ENCODE measurements at regions not wholly inside any gene's neighbourhood (a gene's known extent, or its start where the extent isn't known, plus 50 kb on each side); places are given as distances from the start of the nearest gene placed in this dataset.

DNA sequence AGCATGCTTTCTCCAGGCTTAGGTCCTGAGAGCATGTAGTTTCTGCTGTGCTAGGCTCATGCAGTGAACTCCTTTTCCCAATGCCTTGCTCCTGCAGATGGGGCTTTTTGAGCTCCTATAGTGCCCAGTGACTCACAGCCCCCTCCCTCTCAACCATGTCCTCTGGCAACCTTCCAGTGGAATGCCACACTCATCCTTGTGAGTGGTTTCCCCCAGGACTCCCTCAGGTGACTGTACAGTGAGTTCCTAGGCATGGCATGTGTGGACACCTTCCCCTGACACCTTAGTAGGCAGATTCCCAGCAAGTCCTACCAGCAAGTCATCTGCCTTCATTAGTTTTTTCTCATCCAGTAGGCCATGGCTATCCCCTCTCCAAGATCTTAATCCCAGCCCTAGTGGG lies 72.4 kb upstream of the CXCL14 start:
- Histone ChIP-seq H3K36me3 (ENCODE audit: control insufficient read depth in 4 of 4, insufficient read depth in 3 of 4, low read depth in 1 of 4, low read length in 3 of 4) (no peaks in the 10 kb centered on the region), H3K27ac (ENCODE audit: low read depth in 1 of 2, low read length in 2 of 2) (no peak overlapping the region), H3K9ac (ENCODE audit: low read depth in 1 of 2, low read length in 2 of 2) (no peak overlapping the region), H3K27me3 (ENCODE audit: control insufficient read depth in 4 of 4, insufficient read depth in 4 of 4, low read length in 3 of 4) (no peaks in the 10 kb centered on the region), H3K4me3 (ENCODE audit: low read depth in 1 of 3, low read length in 3 of 3) (no peak overlapping the region), H3K4me1 (ENCODE audit: control insufficient read depth in 4 of 4, insufficient read depth in 4 of 4, low read length in 3 of 4) (no peaks in the 10 kb centered on the region), H3K9me3 (ENCODE audit: control insufficient read depth in 4 of 4, low read length in 3 of 4) (peaks cover 0 to 2% (median 0%) of the 10 kb centered on the region in 4 donors)
- no peak for DNase-seq (ENCODE audit: low spot score)
- TF ChIP-seq HNF4A (conservative IDR thresholded peaks at IDR 0.05) = no peak
- TF ChIP-seq SP1 (IDR thresholded peaks at IDR 0.05) = no peak
- TF ChIP-seq, protein P1, sequence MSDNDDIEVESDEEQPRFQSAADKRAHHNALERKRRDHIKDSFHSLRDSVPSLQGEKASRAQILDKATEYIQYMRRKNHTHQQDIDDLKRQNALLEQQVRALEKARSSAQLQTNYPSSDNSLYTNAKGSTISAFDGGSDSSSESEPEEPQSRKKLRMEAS (IDR thresholded peaks at IDR 0.05) = no peak
- TF ChIP-seq HNF4G (IDR thresholded peaks at IDR 0.05) = no peak
- no peak for TF ChIP-seq TAF1 (conservative IDR thresholded peaks at IDR 0.05)
- no peak for TF ChIP-seq GABPA (IDR thresholded peaks at IDR 0.05 in 1 of 2, conservative IDR thresholded peaks at IDR 0.05 in 1 of 2)
- TF ChIP-seq, protein P2, sequence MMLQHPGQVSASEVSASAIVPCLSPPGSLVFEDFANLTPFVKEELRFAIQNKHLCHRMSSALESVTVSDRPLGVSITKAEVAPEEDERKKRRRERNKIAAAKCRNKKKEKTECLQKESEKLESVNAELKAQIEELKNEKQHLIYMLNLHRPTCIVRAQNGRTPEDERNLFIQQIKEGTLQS (IDR thresholded peaks at IDR 0.05) = no peak
- TF ChIP-seq NR2F2 (IDR thresholded peaks at IDR 0.05) = no peak
- TF ChIP-seq, protein P3, sequence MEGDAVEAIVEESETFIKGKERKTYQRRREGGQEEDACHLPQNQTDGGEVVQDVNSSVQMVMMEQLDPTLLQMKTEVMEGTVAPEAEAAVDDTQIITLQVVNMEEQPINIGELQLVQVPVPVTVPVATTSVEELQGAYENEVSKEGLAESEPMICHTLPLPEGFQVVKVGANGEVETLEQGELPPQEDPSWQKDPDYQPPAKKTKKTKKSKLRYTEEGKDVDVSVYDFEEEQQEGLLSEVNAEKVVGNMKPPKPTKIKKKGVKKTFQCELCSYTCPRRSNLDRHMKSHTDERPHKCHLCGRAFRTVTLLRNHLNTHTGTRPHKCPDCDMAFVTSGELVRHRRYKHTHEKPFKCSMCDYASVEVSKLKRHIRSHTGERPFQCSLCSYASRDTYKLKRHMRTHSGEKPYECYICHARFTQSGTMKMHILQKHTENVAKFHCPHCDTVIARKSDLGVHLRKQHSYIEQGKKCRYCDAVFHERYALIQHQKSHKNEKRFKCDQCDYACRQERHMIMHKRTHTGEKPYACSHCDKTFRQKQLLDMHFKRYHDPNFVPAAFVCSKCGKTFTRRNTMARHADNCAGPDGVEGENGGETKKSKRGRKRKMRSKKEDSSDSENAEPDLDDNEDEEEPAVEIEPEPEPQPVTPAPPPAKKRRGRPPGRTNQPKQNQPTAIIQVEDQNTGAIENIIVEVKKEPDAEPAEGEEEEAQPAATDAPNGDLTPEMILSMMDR (IDR thresholded peaks at IDR 0.05; ENCODE audit: low read depth, low read length, missing input control) = no peak
- no peak for TF ChIP-seq JUND (IDR thresholded peaks at IDR 0.05)
- no peak for TF ChIP-seq YY1 (IDR thresholded peaks at IDR 0.05)
- TF ChIP-seq, protein P4, sequence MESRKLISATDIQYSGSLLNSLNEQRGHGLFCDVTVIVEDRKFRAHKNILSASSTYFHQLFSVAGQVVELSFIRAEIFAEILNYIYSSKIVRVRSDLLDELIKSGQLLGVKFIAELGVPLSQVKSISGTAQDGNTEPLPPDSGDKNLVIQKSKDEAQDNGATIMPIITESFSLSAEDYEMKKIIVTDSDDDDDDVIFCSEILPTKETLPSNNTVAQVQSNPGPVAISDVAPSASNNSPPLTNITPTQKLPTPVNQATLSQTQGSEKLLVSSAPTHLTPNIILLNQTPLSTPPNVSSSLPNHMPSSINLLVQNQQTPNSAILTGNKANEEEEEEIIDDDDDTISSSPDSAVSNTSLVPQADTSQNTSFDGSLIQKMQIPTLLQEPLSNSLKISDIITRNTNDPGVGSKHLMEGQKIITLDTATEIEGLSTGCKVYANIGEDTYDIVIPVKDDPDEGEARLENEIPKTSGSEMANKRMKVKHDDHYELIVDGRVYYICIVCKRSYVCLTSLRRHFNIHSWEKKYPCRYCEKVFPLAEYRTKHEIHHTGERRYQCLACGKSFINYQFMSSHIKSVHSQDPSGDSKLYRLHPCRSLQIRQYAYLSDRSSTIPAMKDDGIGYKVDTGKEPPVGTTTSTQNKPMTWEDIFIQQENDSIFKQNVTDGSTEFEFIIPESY (IDR thresholded peaks at IDR 0.05) = no peak
- TF ChIP-seq FOXA2 (IDR thresholded peaks at IDR 0.05) = no peak
- no peak for TF ChIP-seq FOXA1 (IDR thresholded peaks at IDR 0.05)
- TF ChIP-seq EGR1 (IDR thresholded peaks at IDR 0.05; ENCODE audit: low read depth in 2 of 2) = no peak
- TF ChIP-seq RXRA (IDR thresholded peaks at IDR 0.05) = no peak
- TF ChIP-seq, protein P5, sequence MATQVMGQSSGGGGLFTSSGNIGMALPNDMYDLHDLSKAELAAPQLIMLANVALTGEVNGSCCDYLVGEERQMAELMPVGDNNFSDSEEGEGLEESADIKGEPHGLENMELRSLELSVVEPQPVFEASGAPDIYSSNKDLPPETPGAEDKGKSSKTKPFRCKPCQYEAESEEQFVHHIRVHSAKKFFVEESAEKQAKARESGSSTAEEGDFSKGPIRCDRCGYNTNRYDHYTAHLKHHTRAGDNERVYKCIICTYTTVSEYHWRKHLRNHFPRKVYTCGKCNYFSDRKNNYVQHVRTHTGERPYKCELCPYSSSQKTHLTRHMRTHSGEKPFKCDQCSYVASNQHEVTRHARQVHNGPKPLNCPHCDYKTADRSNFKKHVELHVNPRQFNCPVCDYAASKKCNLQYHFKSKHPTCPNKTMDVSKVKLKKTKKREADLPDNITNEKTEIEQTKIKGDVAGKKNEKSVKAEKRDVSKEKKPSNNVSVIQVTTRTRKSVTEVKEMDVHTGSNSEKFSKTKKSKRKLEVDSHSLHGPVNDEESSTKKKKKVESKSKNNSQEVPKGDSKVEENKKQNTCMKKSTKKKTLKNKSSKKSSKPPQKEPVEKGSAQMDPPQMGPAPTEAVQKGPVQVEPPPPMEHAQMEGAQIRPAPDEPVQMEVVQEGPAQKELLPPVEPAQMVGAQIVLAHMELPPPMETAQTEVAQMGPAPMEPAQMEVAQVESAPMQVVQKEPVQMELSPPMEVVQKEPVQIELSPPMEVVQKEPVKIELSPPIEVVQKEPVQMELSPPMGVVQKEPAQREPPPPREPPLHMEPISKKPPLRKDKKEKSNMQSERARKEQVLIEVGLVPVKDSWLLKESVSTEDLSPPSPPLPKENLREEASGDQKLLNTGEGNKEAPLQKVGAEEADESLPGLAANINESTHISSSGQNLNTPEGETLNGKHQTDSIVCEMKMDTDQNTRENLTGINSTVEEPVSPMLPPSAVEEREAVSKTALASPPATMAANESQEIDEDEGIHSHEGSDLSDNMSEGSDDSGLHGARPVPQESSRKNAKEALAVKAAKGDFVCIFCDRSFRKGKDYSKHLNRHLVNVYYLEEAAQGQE (IDR thresholded peaks at IDR 0.05) = no peak
- TF ChIP-seq RAD21 (IDR thresholded peaks at IDR 0.05) = no peak

Measured in liver (tissue), 7 donors.